Hepatocyte (in vitro differentiated cells): ENCODE measurements at regions not wholly inside any gene's neighbourhood (a gene's known extent, or its start where the extent isn't known, plus 50 kb on each side); places are given as distances from the start of the nearest gene placed in this dataset.
"Not testable (repeated sequence)": the region's sequence is repeated elsewhere in the genome, so short reads cannot be mapped to it uniquely, and the experiment has no call there.

Source experiments
- CTCF ChIP-seq: fragments of 200-600 bp; sonication (generic); IDR thresholded peaks from 2 replicates; pipeline ENCODE4 v1.5.1; 2016; ENCODE audit warnings: antibody characterized with exemption, mild to moderate bottlenecking; ENCODE audit not compliant: poor library complexity
- EZH2 ChIP-seq: fragments of 200-600 bp; sonication (generic); IDR thresholded peaks from 2 replicates; pipeline ENCODE4 v1.6.1; 2016; ENCODE audit warnings: antibody characterized with exemption, mild to moderate bottlenecking, borderline replicate concordance

DNA sequence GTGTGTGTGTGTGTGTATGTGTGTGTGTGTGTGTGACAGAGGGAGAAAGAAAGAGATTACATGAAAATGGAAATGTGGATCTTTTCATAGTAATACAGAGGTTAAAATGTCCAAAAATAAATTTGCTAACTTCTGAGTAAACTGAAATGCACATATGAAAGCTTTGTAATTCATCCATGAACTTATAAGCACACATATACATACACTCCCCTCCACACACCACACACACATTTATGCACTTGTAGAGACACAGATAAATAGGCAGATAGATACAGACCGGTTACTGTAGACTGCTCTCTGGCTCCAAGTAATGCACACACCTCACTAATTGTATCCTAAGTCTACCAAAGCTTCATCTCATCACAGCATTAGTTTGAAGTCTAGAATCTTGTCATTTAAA lies 50.5 kb upstream of the PTPN20 start:
- TF ChIP-seq CTCF, EZH2: not testable (repeated sequence)
